GM12878 (cell line): ENCODE measurements at regions not wholly inside any gene's neighbourhood (a gene's known extent, or its start where the extent isn't known, plus 50 kb on each side); places are given as distances from the start of the nearest gene placed in this dataset.
A peak's percentile ranks its signal among the peaks of the same experiment; 100 is the strongest.

Source experiments
- HDGF ChIP-seq: fragments of 450-650 bp; IDR thresholded peaks from 2 replicates; pipeline ENCODE4 v1.6.1; 2016; ENCODE audit warnings: antibody characterized with exemption
- JUNB ChIP-seq: IDR thresholded peaks from 2 replicates; pipeline ENCODE4 v1.6.1; 2016; ENCODE audit warnings: antibody characterized with exemption, mild to moderate bottlenecking
- JUND ChIP-seq: IDR thresholded peaks from 2 replicates; pipeline ENCODE4 v1.6.1; 2012; ENCODE audit warnings: low read depth, mild to moderate bottlenecking, low read length, improper control_type of control experiment, moderate library complexity
- MYB ChIP-seq: fragments of 150-350 bp; IDR thresholded peaks from 2 replicates; pipeline ENCODE4 v1.6.1; 2014; ENCODE audit warnings: mild to moderate bottlenecking, low read depth, low read length, borderline replicate concordance
- NRF1 ChIP-seq: conservative IDR thresholded peaks from 2 replicates; pipeline ENCODE4 v1.6.1; 2011; ENCODE audit warnings: mild to moderate bottlenecking, low read depth, low read length, improper control_type of control experiment
- PML ChIP-seq: IDR thresholded peaks from 2 replicates; pipeline ENCODE4 v1.6.1; 2012; ENCODE audit warnings: low read length, inconsistent platforms
- RELA ChIP-seq: fragments of 450-650 bp; IDR thresholded peaks from 2 replicates; pipeline ENCODE4 v1.8.0; 2014; ENCODE audit warnings: borderline replicate concordance; ENCODE audit not compliant: partially characterized antibody
- RFX5 ChIP-seq: IDR thresholded peaks from 2 replicates; pipeline ENCODE4 v1.6.1; 2011; ENCODE audit warnings: low read depth, low read length, improper control_type of control experiment
- SMAD5 ChIP-seq: IDR thresholded peaks from 2 replicates; pipeline ENCODE4 v1.6.1; 2016; ENCODE audit warnings: antibody characterized with exemption, low read depth
- ZBED1 ChIP-seq: IDR thresholded peaks from 2 replicates; pipeline ENCODE4 v1.6.1; 2016; ENCODE audit warnings: borderline replicate concordance
- TF ChIP-seq, protein P1 (sequence below): fragments of 450-650 bp; IDR thresholded peaks from 2 replicates; pipeline ENCODE4 v1.6.1; 2018; ENCODE audit warnings: mild to moderate bottlenecking, low read depth, moderate library complexity; ENCODE audit not compliant: partially characterized antibody
- TF ChIP-seq, protein P2 (sequence below): fragments of 450-650 bp; IDR thresholded peaks from 2 replicates; pipeline ENCODE4 v1.6.1; 2016; ENCODE audit warnings: mild to moderate bottlenecking
- TF ChIP-seq, protein P3 (sequence below): IDR thresholded peaks from 2 replicates; pipeline ENCODE4 v1.6.1; 2012; ENCODE audit warnings: mild to moderate bottlenecking, low read depth, low read length
- TF ChIP-seq, protein P4 (sequence below): fragments of 150-350 bp; IDR thresholded peaks from 2 replicates; pipeline ENCODE4 v1.6.1; 2016; ENCODE audit warnings: low read depth, low read length
- TF ChIP-seq, protein P5 (sequence below): fragments of 450-650 bp; IDR thresholded peaks from 2 replicates; pipeline ENCODE4 v1.6.1; 2017; ENCODE audit warnings: low read depth, mild to moderate bottlenecking, moderate library complexity

DNA sequence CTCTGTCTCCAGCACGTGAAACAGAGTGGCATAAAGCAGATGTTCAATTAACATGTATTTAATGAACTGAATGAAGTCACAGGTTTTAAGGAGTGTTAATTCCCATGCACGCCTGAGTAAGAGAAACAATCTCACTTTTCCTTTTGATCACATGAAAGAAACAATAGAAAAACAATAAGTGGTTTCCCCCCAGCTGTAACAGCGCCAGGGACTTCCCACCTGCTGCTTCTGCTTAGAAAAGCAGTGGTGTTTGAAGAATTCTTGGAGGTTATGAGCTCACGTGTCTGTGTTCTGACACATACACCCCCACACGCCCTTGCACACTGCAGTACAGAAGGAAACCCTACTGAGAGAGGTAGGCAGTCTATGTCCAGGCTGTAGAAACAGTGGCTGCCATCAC lies 51.3 kb upstream of the FRMD4A start (continued):
- TF ChIP-seq, protein P1, sequence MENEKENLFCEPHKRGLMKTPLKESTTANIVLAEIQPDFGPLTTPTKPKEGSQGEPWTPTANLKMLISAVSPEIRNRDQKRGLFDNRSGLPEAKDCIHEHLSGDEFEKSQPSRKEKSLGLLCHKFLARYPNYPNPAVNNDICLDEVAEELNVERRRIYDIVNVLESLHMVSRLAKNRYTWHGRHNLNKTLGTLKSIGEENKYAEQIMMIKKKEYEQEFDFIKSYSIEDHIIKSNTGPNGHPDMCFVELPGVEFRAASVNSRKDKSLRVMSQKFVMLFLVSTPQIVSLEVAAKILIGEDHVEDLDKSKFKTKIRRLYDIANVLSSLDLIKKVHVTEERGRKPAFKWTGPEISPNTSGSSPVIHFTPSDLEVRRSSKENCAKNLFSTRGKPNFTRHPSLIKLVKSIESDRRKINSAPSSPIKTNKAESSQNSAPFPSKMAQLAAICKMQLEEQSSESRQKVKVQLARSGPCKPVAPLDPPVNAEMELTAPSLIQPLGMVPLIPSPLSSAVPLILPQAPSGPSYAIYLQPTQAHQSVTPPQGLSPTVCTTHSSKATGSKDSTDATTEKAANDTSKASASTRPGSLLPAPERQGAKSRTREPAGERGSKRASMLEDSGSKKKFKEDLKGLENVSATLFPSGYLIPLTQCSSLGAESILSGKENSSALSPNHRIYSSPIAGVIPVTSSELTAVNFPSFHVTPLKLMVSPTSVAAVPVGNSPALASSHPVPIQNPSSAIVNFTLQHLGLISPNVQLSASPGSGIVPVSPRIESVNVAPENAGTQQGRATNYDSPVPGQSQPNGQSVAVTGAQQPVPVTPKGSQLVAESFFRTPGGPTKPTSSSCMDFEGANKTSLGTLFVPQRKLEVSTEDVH, result no peak
- TF ChIP-seq, protein P2, sequence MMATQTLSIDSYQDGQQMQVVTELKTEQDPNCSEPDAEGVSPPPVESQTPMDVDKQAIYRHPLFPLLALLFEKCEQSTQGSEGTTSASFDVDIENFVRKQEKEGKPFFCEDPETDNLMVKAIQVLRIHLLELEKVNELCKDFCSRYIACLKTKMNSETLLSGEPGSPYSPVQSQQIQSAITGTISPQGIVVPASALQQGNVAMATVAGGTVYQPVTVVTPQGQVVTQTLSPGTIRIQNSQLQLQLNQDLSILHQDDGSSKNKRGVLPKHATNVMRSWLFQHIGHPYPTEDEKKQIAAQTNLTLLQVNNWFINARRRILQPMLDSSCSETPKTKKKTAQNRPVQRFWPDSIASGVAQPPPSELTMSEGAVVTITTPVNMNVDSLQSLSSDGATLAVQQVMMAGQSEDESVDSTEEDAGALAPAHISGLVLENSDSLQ, result no peak
- TF ChIP-seq JUNB (no peak), RFX5 (no peak), NRF1 (no peak), ZBED1 (no peak), JUND (no peak), HDGF (no peak), SMAD5 (no peak), PML (no peak), RELA (peak; percentile 43), MYB (no peak)
- TF ChIP-seq, protein P3, sequence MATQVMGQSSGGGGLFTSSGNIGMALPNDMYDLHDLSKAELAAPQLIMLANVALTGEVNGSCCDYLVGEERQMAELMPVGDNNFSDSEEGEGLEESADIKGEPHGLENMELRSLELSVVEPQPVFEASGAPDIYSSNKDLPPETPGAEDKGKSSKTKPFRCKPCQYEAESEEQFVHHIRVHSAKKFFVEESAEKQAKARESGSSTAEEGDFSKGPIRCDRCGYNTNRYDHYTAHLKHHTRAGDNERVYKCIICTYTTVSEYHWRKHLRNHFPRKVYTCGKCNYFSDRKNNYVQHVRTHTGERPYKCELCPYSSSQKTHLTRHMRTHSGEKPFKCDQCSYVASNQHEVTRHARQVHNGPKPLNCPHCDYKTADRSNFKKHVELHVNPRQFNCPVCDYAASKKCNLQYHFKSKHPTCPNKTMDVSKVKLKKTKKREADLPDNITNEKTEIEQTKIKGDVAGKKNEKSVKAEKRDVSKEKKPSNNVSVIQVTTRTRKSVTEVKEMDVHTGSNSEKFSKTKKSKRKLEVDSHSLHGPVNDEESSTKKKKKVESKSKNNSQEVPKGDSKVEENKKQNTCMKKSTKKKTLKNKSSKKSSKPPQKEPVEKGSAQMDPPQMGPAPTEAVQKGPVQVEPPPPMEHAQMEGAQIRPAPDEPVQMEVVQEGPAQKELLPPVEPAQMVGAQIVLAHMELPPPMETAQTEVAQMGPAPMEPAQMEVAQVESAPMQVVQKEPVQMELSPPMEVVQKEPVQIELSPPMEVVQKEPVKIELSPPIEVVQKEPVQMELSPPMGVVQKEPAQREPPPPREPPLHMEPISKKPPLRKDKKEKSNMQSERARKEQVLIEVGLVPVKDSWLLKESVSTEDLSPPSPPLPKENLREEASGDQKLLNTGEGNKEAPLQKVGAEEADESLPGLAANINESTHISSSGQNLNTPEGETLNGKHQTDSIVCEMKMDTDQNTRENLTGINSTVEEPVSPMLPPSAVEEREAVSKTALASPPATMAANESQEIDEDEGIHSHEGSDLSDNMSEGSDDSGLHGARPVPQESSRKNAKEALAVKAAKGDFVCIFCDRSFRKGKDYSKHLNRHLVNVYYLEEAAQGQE, result no peak
- TF ChIP-seq, protein P4, sequence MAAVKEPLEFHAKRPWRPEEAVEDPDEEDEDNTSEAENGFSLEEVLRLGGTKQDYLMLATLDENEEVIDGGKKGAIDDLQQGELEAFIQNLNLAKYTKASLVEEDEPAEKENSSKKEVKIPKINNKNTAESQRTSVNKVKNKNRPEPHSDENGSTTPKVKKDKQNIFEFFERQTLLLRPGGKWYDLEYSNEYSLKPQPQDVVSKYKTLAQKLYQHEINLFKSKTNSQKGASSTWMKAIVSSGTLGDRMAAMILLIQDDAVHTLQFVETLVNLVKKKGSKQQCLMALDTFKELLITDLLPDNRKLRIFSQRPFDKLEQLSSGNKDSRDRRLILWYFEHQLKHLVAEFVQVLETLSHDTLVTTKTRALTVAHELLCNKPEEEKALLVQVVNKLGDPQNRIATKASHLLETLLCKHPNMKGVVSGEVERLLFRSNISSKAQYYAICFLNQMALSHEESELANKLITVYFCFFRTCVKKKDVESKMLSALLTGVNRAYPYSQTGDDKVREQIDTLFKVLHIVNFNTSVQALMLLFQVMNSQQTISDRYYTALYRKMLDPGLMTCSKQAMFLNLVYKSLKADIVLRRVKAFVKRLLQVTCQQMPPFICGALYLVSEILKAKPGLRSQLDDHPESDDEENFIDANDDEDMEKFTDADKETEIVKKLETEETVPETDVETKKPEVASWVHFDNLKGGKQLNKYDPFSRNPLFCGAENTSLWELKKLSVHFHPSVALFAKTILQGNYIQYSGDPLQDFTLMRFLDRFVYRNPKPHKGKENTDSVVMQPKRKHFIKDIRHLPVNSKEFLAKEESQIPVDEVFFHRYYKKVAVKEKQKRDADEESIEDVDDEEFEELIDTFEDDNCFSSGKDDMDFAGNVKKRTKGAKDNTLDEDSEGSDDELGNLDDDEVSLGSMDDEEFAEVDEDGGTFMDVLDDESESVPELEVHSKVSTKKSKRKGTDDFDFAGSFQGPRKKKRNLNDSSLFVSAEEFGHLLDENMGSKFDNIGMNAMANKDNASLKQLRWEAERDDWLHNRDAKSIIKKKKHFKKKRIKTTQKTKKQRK, result no peak
- TF ChIP-seq, protein P5, sequence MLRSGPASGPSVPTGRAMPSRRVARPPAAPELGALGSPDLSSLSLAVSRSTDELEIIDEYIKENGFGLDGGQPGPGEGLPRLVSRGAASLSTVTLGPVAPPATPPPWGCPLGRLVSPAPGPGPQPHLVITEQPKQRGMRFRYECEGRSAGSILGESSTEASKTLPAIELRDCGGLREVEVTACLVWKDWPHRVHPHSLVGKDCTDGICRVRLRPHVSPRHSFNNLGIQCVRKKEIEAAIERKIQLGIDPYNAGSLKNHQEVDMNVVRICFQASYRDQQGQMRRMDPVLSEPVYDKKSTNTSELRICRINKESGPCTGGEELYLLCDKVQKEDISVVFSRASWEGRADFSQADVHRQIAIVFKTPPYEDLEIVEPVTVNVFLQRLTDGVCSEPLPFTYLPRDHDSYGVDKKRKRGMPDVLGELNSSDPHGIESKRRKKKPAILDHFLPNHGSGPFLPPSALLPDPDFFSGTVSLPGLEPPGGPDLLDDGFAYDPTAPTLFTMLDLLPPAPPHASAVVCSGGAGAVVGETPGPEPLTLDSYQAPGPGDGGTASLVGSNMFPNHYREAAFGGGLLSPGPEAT, result peak; percentile 97
